HG02571 (cell line): ENCODE measurements at regions not wholly inside any gene's neighbourhood (a gene's known extent, or its start where the extent isn't known, plus 50 kb on each side); places are given as distances from the start of the nearest gene placed in this dataset.
"Not testable (repeated sequence)": the region's sequence is repeated elsewhere in the genome, so short reads cannot be mapped to it uniquely, and the experiment has no call there.

Experiments used
- ATAC-seq: cut with Tn5 transposase; IDR thresholded peaks from one replicate; pipeline ENCODE4 v1.9.1; 2021; ENCODE audit warnings: mild to moderate bottlenecking, moderate library complexity; ENCODE audit not compliant: unreplicated experiment

DNA sequence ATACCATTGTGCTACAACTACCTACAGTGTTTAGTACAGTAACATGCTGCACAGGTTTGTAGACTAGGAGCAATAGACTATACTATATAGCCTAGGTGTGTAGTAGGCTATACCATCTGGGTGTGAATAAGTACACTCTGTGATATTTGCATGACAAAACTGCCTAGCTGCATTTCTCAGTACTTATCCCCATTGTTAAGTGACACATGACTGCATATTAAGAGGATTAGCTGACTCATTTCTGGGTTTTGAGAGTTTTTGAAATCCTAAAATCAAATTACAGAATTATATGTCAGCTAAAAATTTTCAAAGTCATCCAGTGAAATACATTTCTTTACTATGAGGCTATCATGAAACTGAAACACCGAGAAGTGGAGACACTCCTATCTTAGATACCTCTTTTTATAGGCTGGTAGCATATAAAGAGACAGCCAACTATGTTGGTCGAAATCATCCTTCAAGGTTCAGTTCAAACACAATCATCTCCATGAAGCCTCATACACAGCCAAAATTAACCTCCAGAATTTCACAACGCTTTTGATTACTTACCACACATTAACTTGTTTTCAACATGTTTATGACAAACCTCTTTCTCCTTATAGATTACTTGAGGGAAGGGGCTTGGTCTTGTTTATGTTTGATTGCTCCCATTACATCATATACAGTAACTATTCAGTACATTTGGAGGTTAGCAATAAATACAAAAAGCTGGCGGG lies 89.8 kb upstream of the ANK3 start:
- no peak for ATAC-seq

DNA sequence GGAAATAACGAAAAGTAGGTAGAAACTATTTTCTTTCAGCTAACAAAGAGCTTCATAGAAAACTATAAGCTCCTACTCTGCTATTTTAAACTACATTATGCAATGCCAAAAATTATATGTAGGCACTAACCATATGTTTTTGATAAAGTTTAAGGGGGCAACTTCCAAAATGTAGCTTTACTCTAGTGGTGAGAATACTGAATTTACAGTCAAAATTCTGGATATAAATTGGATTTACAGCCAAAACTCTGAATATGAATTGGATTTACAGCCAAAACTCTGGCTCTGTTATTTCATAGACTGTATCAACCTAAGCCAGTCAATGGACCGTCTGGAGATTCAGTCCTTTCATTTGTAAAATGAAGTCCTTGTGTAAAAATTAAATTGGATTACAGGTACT lies 86.8 kb upstream of the ANK3 start:
- no peak for ATAC-seq

DNA sequence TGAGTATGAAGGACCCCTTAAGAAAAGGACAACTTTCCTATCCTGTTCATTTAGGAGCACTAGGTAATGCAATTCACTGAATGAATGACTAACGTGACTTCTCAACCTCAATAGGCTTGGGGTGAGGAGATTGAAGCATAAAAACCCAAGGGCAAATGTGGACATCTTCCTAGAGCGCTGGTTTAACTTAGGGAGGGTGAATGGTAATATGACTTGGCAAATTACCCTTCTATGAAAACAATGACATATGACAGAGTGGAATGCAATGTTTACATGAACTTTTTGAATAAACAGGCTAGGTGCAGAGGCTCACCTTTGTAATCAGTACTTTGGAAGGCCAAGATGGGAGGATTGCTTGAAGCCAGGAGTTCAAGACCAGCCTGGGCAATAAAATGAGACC lies 83.9 kb upstream of the ANK3 start:
- no peak for ATAC-seq

DNA sequence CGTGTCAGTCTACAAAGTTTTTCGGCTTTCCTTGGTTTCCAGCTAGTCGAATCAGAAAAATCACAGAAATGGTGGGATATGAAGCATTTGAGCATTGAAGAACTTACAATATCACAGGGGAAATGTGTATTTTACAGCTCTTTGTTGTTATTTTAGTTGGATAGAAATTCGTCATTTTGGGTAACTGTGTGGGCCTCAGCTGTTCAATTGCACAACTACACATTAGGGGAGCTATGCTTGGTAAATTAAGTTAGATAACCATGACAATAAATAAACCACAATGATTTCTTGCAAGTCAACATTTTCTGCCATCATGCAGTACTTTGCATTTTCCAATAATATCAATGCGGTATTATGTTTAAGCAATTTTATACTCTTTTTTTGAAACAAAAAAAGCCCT lies 80.4 kb upstream of the ANK3 start:
- no peak for ATAC-seq

DNA sequence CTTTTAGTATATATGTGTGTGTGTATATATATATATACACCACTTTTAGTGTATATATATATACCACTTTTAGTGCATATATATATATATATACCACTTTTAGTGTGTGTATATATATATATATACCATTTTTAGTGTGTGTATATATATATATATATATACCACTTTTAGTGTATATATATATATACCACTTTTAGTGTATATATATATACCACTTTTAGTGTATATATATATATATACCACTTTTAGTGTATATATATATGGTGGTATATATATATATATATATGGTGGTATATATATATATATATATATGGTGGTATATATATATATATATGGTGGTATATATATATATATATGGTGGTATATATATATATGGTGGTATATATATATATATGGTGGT lies 79.5 kb upstream of the ANK3 start:
- not testable (repeated sequence) for ATAC-seq

DNA sequence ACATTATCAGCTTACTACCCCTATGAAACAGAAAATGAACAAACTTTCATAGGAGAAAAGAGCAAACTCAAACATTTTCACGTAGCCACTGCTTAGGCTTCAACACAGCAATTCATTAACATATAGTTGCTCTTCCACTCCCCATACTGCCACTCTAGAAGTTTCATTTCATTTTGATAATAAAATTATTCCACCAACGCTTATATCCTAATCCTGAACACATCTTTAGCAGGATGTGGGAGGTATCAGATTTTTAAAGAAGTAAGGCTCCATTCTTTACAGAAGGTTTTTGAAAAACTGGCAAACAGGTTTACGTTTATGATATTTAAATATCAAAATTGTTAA lies 77.5 kb upstream of the ANK3 start:
- no peak for ATAC-seq

DNA sequence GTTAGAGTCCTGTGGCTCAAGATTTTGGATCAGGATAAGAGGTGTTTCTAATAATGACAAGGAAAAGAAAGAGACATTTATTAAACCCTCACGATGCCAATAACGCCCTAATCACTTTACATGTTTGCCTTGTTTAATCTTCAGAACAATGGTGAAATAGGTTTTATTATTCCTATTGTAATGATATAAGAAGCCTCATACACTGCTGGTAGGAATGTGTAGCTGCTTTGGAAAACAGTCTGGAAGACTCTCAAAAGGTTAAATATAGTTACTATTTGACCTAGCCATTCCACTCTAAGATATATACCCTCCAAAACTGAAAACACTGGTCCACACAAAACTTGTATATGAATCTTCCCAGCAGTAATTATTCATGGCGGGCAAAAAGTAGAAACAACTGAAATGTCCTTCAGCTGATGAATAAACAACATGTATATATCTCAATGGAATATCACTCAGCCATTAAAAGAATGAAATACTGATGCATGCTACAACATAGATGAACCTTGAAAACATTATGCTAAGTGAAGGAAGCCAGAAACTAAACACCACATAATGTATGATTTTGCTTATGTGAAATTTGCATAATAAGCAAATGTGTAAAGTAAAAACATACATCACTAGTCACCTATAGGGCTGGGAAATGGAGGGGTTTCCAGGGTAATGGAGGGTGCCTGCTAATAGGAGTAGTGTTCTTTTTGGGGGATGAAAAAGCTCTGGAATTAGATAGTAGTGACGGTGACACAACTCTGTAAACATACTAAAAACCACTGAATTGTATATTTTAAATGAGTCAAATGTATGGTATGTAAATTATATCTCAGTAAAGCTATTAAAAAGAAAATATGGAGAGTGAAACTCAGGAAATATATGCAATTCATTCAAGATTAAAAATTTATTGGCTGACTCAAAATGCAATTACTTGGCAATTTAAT lies 76.9 kb upstream of the ANK3 start:
- no peak for ATAC-seq

DNA sequence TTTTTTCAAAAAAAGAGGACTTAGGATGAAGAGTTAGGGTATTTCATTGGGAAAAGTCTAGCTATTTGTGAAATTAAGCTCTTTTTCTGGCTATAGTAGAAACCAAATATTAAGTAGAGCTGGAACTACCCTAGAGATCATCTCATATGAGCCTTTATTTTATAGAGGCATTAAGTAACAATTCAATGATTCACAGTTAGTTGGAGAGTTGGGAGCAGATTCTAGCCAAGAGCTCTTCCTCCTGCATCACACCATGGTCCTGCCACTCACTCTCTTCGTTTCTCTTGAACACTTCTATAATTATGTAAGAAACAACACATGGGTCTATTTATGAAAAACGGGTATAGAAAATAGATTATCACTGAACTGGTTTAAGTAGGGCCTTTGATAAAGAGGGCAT lies 76.1 kb upstream of the ANK3 start:
- no peak for ATAC-seq

DNA sequence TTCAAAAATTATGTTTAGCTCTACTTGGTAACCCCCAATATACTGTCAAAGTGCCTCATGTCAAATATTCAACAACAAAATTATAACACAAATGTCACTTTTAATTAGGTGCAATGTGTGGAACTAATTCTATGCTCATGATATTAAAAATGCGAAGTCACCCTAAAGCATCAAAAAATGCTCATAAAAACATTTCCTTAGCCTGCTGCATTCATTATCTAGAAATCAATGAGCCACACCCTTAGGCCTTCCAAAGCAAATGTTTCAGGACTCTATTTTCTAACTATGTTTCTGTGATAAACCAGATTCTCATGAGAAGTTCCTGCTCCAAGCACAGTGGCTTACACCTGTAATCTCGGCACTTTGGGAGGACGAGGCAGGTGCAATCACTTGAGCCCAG lies 75.0 kb upstream of the ANK3 start:
- ATAC-seq, result no peak

DNA sequence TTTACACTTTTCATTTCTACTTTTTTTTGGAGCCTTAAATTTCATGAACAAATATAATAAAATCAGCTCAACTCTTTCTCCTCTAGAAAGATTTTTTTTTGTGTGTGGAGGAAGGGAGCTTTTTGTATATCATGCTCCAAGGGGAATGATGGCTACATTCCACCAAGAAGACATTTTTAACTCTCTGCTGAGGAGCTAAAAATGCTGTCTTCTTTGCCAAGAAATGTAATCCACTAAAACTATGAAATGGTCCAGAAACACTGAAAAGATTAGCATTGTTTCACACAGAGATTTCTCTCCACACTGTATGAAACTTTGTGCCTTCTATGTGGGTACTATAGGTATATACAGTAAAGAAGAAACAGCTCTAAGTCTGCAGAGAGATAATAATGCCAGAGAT lies 74.1 kb upstream of the ANK3 start:
- no peak for ATAC-seq

DNA sequence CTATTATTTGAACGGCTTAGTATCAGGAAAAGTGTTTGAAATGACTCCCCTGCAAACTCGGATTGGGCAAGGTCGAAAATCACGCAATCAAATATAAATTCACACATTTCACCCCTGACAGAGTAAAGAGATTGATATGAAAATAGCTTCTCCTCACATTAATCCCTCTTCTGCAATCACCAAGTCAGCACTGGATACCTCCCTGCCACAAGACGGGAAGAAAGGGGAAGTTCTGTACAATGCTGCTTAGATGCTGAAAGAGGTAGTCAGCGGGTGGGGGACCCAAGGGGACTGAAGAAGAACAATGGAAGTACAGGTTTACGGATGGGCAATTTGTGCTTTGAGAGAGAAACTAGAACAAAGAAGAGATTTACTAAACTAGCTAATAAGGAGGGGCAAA lies 72.0 kb upstream of the ANK3 start:
- ATAC-seq, result no peak

DNA sequence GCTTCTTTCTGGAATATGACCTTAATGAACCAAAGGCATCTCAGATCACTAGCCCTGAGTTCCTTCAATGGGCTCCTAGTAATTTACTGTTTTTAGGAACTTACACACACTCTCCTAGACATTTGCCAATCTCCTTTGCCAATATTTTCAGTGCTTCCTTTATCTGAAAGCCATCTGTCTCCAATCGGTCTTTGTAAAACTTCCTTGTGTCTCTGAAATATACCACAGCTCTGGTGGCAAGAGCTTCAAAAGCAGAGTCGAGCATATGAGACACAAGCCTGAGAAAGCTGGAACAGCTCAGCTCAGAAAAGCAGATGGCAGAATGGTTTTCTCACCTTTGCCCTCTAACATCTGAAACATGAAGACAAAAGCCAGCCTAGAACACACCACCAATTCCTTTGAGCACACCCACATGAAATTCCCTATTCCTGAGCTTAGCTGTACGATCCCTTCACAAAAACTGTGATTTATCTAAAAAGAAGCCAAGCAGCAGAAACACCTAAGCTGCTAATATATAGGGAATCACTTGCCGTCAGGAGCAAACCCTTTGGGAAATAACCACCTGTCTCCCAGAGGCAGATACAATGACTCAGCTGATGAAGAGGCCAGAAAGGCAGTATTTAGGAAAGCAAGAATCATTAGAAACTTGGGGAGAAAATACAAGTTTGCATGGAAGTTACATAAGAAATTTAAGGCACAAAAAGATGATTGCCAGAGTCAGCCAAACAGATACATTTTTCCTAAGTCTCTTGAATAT lies 70.2 kb upstream of the ANK3 start:
- ATAC-seq, result no peak

DNA sequence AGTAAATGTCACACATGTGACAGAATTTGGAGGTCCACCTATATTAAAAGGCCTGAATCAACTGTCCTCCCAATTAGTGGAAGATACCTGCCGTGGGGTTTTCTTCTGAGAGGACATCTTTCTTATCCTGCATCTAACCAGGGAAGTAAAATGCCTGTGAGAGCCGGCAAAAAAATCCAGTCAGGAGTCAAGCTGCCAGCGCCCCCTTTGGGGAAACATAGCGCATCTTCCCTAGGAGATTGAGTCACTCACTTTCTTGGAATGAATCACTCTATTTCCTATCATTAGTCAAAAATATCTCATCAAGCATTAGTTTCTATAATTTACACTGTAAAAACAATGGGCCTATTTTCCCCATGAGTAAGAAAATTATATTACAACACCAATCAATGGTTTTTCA lies 66.4 kb upstream of the ANK3 start:
- no peak for ATAC-seq

DNA sequence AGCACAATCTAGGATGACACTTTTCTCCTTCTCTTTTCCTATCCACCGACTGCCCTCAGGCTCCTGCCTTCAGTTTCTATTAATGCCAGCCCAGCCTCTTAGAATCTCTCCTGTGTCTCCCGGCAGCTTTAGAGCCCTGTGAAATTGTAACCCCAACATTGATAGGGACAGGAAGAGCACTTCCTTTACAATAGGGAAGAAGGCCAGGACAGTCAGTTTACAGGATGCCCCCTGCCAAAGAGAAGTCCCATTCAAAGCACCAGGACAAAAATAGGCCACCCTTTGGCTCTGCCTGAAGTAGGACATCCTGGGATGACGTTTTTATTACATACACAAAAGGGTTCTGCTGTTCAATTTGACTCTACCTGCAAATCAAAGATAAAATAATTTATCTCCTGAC lies 64.7 kb upstream of the ANK3 start:
- no peak for ATAC-seq

DNA sequence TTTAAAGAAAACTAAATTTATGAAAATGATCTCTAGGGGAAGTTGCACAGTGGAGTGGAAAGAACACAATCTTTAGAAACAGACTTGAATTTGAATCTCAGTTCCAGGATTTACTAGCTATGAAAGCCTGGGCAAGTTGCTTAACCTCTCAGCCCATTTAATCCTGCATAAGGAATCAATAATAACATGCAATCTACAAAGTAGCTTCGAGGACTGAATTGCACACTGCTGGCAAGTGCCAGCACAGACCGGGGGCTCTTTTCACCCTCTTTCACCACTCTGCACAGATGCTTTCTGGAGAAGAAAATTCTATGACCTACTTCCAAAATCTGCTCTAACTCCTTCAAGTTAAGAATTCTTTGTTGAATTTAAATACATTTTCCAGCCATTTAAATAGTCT lies 63.4 kb upstream of the ANK3 start:
- ATAC-seq, result no peak

DNA sequence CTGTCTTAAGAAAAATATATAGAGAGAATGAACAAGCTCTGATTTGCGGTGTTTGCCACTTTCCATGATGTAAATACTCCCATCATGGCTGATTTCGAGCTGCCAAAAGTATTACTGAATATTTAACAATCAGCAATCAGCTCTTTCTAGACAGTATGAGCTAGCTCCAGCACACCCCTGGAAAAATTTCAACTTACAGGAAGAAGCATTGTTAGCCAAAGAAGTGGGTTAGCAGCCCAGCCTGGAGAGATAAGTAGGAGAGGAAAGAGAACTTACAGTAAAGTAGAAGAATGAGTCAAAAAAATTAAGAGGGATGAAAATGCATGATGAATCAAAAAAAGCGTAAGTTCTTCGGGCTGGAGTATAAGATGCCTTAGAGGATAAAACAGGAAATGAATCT lies 60.6 kb upstream of the ANK3 start:
- ATAC-seq, result no peak

DNA sequence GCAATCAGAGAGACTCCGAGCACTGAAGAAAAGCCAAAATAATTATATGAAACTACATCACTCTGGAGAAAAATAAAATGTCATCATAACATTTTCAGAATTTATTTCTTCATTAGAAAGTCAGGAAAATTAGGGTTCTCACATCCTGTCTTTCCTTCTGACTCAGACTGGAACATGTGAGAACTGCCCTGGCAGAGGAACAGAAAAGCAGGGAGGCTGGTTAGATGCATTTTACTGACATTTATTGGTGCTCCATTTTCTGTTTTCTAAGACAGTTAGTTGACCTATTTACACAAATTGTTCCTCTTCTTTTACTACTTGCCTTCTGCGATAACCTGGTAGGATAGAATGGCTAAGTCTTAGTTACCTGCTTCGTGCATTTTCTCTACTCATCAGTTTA lies 58.6 kb upstream of the ANK3 start:
- no peak for ATAC-seq

DNA sequence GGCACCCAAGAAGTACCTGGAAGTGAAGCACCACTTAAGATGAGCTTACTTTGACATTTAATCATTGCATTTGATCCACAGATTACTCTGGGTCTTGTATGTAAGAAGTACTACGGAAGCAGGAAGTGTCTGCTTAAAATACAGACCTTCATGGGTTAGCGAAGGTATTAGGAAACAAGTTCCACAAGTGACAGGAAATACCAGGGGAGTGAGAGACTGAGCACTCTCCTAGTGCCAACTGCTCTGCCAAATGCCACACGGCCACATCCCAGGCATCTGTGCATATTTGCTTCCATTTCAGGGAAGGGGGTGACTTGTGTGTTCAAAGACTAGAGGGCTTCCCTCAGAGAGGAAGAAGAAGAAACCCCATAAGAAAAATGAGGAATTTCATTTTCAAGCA lies 57.2 kb upstream of the ANK3 start:
- no peak for ATAC-seq

DNA sequence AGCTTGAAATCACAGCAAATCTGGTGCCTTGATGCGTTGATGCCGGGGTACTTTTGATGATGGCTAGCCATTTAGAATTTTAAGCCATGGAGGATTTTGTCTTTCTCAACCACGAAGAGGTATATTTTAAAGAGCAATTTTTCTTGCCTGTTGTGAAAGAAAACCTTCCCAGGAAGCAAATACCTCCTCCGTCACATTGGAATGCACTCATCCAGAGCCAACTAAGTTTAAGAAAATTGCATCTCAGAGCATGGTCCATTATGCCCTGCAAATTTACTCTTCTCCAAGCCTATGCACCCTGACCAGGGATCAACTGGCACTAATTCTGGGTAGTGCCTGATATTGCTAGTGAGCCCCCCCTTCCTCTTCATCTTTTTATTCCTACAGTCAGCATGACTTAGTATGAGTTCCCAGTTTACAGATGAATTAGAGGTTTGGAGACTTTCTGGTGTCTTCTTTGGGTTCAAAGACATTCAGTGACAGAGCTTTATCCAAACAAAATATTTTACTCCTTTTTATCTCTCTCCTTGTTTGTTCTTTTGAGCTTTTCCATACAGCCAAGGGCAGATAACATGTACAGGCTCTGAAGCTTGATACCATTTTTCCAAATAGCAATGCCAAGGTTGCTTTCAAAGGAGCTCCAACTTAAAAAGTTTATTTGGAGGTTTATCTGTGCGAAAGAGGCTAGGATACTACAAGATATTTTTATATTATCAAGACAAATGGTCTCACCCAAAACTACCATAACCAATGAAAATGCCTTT lies 56.6 kb upstream of the ANK3 start:
- ATAC-seq, result no peak

DNA sequence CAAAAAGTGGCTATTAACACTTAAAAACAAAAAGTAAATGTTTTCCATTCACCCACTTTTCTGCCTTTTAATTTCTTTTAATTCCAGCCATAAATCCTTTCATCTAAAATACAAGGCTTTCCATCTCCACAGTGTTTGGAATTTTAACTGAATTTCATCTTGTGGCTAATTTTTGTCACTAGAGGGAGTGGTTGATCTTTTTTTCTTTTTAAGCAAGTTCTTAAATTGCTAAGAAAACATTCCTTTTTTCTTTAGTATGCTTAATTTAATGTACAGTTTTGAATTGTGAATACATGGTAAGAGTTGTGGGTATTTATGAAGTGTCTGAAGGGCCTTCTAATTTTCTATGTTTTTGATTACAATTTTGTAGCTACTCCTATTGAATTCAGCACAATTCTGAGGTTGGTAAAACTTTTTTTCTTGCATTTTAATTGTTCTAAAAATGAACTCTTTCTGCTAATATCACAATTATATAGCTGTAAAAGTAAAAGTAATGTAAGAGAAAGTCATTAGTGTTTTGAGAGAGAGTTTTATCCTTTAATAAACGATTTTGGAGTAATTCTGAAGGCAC lies 54.9 kb upstream of the ANK3 start:
- ATAC-seq, result no peak

DNA sequence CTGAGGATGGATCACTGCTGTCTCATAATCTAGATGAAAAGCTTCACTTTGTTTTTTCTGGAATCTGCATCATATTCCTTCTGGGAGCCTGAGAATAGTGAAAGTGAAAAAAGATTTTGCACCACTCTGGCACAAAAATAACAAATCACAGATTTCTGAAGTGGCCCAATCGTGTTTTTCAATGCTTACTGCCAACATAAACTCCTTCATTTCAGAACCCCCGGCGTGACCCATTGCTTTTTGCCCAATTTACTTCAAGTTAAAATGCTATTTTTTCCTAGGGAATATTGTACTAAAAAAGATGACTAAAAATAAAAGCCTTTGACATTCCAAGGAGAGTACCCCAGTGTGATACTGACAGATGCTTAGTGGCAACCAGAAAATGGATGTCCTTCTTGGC lies 53.7 kb upstream of the ANK3 start:
- no peak for ATAC-seq
